ENCODE measurements at regions not wholly inside any gene's neighbourhood (a gene's known extent, or its start where the extent isn't known, plus 50 kb on each side); places are given as distances from the start of the nearest gene placed in this dataset.

- no peak for TF ChIP-seq SAFB2 (IDR thresholded peaks at IDR 0.05; ENCODE audit: borderline replicate concordance, low read depth, low read length, severe bottlenecking)
- TF ChIP-seq ZNF384 (IDR thresholded peaks at IDR 0.05; ENCODE audit: low read depth, low read length), result peak; percentile 84
- no peak for TF ChIP-seq TFAM (CRISPR knock-in tag; conservative IDR thresholded peaks at IDR 0.05)
- no peak for TF ChIP-seq ZNF274 (IDR thresholded peaks at IDR 0.05; ENCODE audit: borderline replicate concordance, low read depth, low read length)
- no peak for TF ChIP-seq TCF7 (IDR thresholded peaks at IDR 0.05; ENCODE audit: borderline replicate concordance)
- TF ChIP-seq MAFF (IDR thresholded peaks at IDR 0.05; ENCODE audit: low read length), result no peak
- no peak for TF ChIP-seq MYNN (IDR thresholded peaks at IDR 0.05)
- no peak for TF ChIP-seq MYNN (CRISPR knock-in tag; IDR thresholded peaks at IDR 0.05)
- peak; percentile 38; the same call in 1 of the 2 replicates for TF ChIP-seq NFRKB (IDR thresholded peaks at IDR 0.05; ENCODE audit: low read depth)
- TF ChIP-seq SPI1 (IDR thresholded peaks at IDR 0.05; ENCODE audit: borderline replicate concordance, low read depth, low read length), result peak; percentile 48; the same call in 1 of the 2 replicates
- no peak for TF ChIP-seq HNRNPUL1 (IDR thresholded peaks at IDR 0.05; ENCODE audit: low read length)
- no peak for TF ChIP-seq KAT7 (CRISPR knock-in tag; IDR thresholded peaks at IDR 0.05; ENCODE audit: borderline replicate concordance)
- TF ChIP-seq ZNF655 (CRISPR knock-in tag; IDR thresholded peaks at IDR 0.05), result no peak
- 0 out of 2 replicates have a peak, but pooled peaks have one; percentile 24 for TF ChIP-seq ZNF395 (CRISPR knock-in tag; IDR thresholded peaks at IDR 0.05)
- TF ChIP-seq ZNF134 (CRISPR knock-in tag; conservative IDR thresholded peaks at IDR 0.05), result no peak
- TF ChIP-seq NFE2L1 (tag; IDR thresholded peaks at IDR 0.05; ENCODE audit: borderline replicate concordance, low read depth), result no peak
Measured at GRCh38 chr4:141352909-141353525, 132.3 kb downstream of the ZNF330 start (continued).
